ENCODE measurements at regions not wholly inside any gene's neighbourhood (a gene's known extent, or its start where the extent isn't known, plus 50 kb on each side); places are given as distances from the start of the nearest gene placed in this dataset.

- 100% methylated on average over 2 of the region's 3 CpGs for WGBS
- H3K23ac ChIP-seq (ENCODE audit: low read length in 2 of 2): no peak overlapping the region
Observed at GRCh38 chr4:3351997-3352396, 59.2 kb downstream of the RGS12 start.

GRCh38 chr4:3352505-3352904 lies 59.7 kb downstream of the RGS12 start:
- Histone ChIP-seq H3K4ac (ENCODE audit: low read depth in 1 of 2, low read length in 2 of 2) (no peak overlapping the region), H3K23ac (ENCODE audit: low read length in 2 of 2) (no peak overlapping the region), H2AK5ac (ENCODE audit: low read length, severe bottlenecking) (no peak overlapping the region), H3K4me1 (ENCODE audit: control insufficient read depth, insufficient read depth, low read depth, low read length) (no peaks in the 10 kb centered on the region), H3K18ac (ENCODE audit: low read depth in 1 of 2, low read length in 2 of 2) (no peak overlapping the region), H3K14ac (ENCODE audit: low read length in 2 of 2) (no peak overlapping the region), H4K91ac (ENCODE audit: low read length) (no peak overlapping the region), H2BK120ac (ENCODE audit: low read depth, low read length) (no peak overlapping the region), H3K27me3 (ENCODE audit: control insufficient read depth in 1 of 2, insufficient read depth in 1 of 2, low read length in 2 of 2) (no peaks in the 10 kb centered on the region), H3K9me3 (ENCODE audit: control insufficient read depth, low read length) (no peaks in the 10 kb centered on the region), H2BK12ac (ENCODE audit: low read length in 2 of 2) (no peak overlapping the region), H3K4me3 (ENCODE audit: insufficient read depth in 1 of 2, low read depth in 1 of 2, low read length in 2 of 2) (no peak overlapping the region), H3K9ac (ENCODE audit: low read length) (no peak overlapping the region), H3K36me3 (ENCODE audit: control insufficient read depth in 1 of 2, insufficient read depth in 2 of 2, low read depth in 1 of 2, low read length in 2 of 2) (no peaks in the 10 kb centered on the region), H2BK5ac (ENCODE audit: low read depth, low read length, poor library complexity, severe bottlenecking) (no peak overlapping the region), H2AFZ (ENCODE audit: low read depth, low read length) (no peak overlapping the region), H4K8ac (ENCODE audit: low read length) (no peak overlapping the region), H2BK15ac (ENCODE audit: low read depth, poor library complexity, severe bottlenecking) (no peak overlapping the region), H3K79me1 (replicated peaks; ENCODE audit: low read length, poor library complexity, severe bottlenecking) (peaks cover 32% of the 10 kb centered on the region), H3K27ac (ENCODE audit: low read length, poor library complexity, severe bottlenecking) (no peak overlapping the region), H3K4me2 (ENCODE audit: low read length, poor library complexity, severe bottlenecking) (no peak overlapping the region)
- no peak for DNase-seq
- 95% methylated on average over 4 of the region's 5 CpGs for WGBS

More at GRCh38 chr4:3351997-3352396, 59.2 kb downstream of the RGS12 start:
- Histone ChIP-seq H2AK5ac (ENCODE audit: low read length, severe bottlenecking) (no peak overlapping the region), H3K14ac (ENCODE audit: low read length in 2 of 2) (no peak overlapping the region), H3K27me3 (ENCODE audit: control insufficient read depth in 1 of 2, insufficient read depth in 1 of 2, low read length in 2 of 2) (no peaks in the 10 kb centered on the region), H3K9me3 (ENCODE audit: control insufficient read depth, low read length) (no peaks in the 10 kb centered on the region), H3K4ac (ENCODE audit: low read depth in 1 of 2, low read length in 2 of 2) (no peak overlapping the region), H2BK120ac (ENCODE audit: low read depth, low read length) (no peak overlapping the region), H2BK15ac (ENCODE audit: low read depth, poor library complexity, severe bottlenecking) (no peak overlapping the region), H3K4me1 (ENCODE audit: control insufficient read depth, insufficient read depth, low read depth, low read length) (no peaks in the 10 kb centered on the region), H2BK12ac (ENCODE audit: low read length in 2 of 2) (no peak overlapping the region), H4K91ac (ENCODE audit: low read length) (no peak overlapping the region), H3K18ac (ENCODE audit: low read depth in 1 of 2, low read length in 2 of 2) (no peak overlapping the region), H2BK5ac (ENCODE audit: low read depth, low read length, poor library complexity, severe bottlenecking) (no peak overlapping the region), H3K4me2 (ENCODE audit: low read length, poor library complexity, severe bottlenecking) (no peak overlapping the region), H3K4me3 (ENCODE audit: insufficient read depth in 1 of 2, low read depth in 1 of 2, low read length in 2 of 2) (no peak overlapping the region), H3K36me3 (ENCODE audit: control insufficient read depth in 1 of 2, insufficient read depth in 2 of 2, low read depth in 1 of 2, low read length in 2 of 2) (no peaks in the 10 kb centered on the region), H3K27ac (ENCODE audit: low read length, poor library complexity, severe bottlenecking) (no peak overlapping the region), H4K8ac (ENCODE audit: low read length) (no peak overlapping the region), H3K79me1 (replicated peaks; ENCODE audit: low read length, poor library complexity, severe bottlenecking) (peaks cover 32% of the 10 kb centered on the region), H2AFZ (ENCODE audit: low read depth, low read length) (no peak overlapping the region), H3K9ac (ENCODE audit: low read length) (no peak overlapping the region)
- no peak for DNase-seq

- Histone ChIP-seq H3K18ac (ENCODE audit: low read depth in 1 of 2, low read length in 2 of 2) (no peak overlapping the region), H3K27ac (ENCODE audit: low read length, poor library complexity, severe bottlenecking) (no peak overlapping the region), H4K8ac (ENCODE audit: low read length) (no peak overlapping the region), H2AFZ (ENCODE audit: low read depth, low read length) (no peak overlapping the region), H3K4ac (ENCODE audit: low read depth in 1 of 2, low read length in 2 of 2) (no peak overlapping the region), H3K79me1 (replicated peaks; ENCODE audit: low read length, poor library complexity, severe bottlenecking) (peaks cover 32% of the 10 kb centered on the region), H3K23ac (ENCODE audit: low read length in 2 of 2) (no peak overlapping the region), H3K14ac (ENCODE audit: low read length in 2 of 2) (no peak overlapping the region), H3K9me3 (ENCODE audit: control insufficient read depth, low read length) (no peaks in the 10 kb centered on the region), H3K9ac (ENCODE audit: low read length) (no peak overlapping the region), H3K36me3 (ENCODE audit: control insufficient read depth in 1 of 2, insufficient read depth in 2 of 2, low read depth in 1 of 2, low read length in 2 of 2) (no peaks in the 10 kb centered on the region), H3K4me3 (ENCODE audit: insufficient read depth in 1 of 2, low read depth in 1 of 2, low read length in 2 of 2) (no peak overlapping the region), H2BK12ac (ENCODE audit: low read length in 2 of 2) (no peak overlapping the region), H3K4me1 (ENCODE audit: control insufficient read depth, insufficient read depth, low read depth, low read length) (no peaks in the 10 kb centered on the region), H2BK15ac (ENCODE audit: low read depth, poor library complexity, severe bottlenecking) (no peak overlapping the region), H2AK5ac (ENCODE audit: low read length, severe bottlenecking) (no peak overlapping the region), H3K4me2 (ENCODE audit: low read length, poor library complexity, severe bottlenecking) (no peak overlapping the region), H2BK120ac (ENCODE audit: low read depth, low read length) (no peak overlapping the region), H4K91ac (ENCODE audit: low read length) (no peak overlapping the region), H3K27me3 (ENCODE audit: control insufficient read depth in 1 of 2, insufficient read depth in 1 of 2, low read length in 2 of 2) (no peaks in the 10 kb centered on the region), H2BK5ac (ENCODE audit: low read depth, low read length, poor library complexity, severe bottlenecking) (peak overlapping the region; percentile 3)
- DNase-seq: no peak
- 97% methylated on average over 14 of the region's 14 CpGs for WGBS
Observed at GRCh38 chr4:3352941-3353594, 60.2 kb downstream of the RGS12 start.

GRCh38 chr4:3353752-3354454 lies 61.1 kb downstream of the RGS12 start:
- no peaks in the 10 kb centered on the region for H3K36me3 ChIP-seq (ENCODE audit: control insufficient read depth in 1 of 2, insufficient read depth in 2 of 2, low read depth in 1 of 2, low read length in 2 of 2)
- no peaks in the 10 kb centered on the region for H3K27me3 ChIP-seq (ENCODE audit: control insufficient read depth in 1 of 2, insufficient read depth in 1 of 2, low read length in 2 of 2)
- no peak overlapping the region for H3K14ac ChIP-seq (ENCODE audit: low read length in 2 of 2)
- H3K23ac ChIP-seq (ENCODE audit: low read length in 2 of 2): no peak overlapping the region
- DNase-seq: no peak
- no peak overlapping the region for H2BK120ac ChIP-seq (ENCODE audit: low read depth, low read length)
- no peak overlapping the region for H2BK12ac ChIP-seq (ENCODE audit: low read length in 2 of 2)
- H3K4me2 ChIP-seq (ENCODE audit: low read length, poor library complexity, severe bottlenecking): no peak overlapping the region
- no peaks in the 10 kb centered on the region for H3K9me3 ChIP-seq (ENCODE audit: control insufficient read depth, low read length)
- no peak overlapping the region for H2BK15ac ChIP-seq (ENCODE audit: low read depth, poor library complexity, severe bottlenecking)
- H4K91ac ChIP-seq (ENCODE audit: low read length): no peak overlapping the region
- H4K8ac ChIP-seq (ENCODE audit: low read length): no peak overlapping the region
- no peaks in the 10 kb centered on the region for H3K4me1 ChIP-seq (ENCODE audit: control insufficient read depth, insufficient read depth, low read depth, low read length)
- H3K27ac ChIP-seq (ENCODE audit: low read length, poor library complexity, severe bottlenecking): no peak overlapping the region
- no peak overlapping the region for H3K9ac ChIP-seq (ENCODE audit: low read length)
- peaks cover 27% of the 10 kb centered on the region for H3K79me1 ChIP-seq (replicated peaks; ENCODE audit: low read length, poor library complexity, severe bottlenecking)
- no peak overlapping the region for H3K18ac ChIP-seq (ENCODE audit: low read depth in 1 of 2, low read length in 2 of 2)
- H3K4ac ChIP-seq (ENCODE audit: low read depth in 1 of 2, low read length in 2 of 2): no peak overlapping the region
- H2BK5ac ChIP-seq (ENCODE audit: low read depth, low read length, poor library complexity, severe bottlenecking): peak overlapping the region; percentile 3
- H3K4me3 ChIP-seq (ENCODE audit: insufficient read depth in 1 of 2, low read depth in 1 of 2, low read length in 2 of 2): no peak overlapping the region
- H2AK5ac ChIP-seq (ENCODE audit: low read length, severe bottlenecking): no peak overlapping the region
- no peak overlapping the region for H2AFZ ChIP-seq (ENCODE audit: low read depth, low read length)
- 93% methylated on average over 2 of the region's 4 CpGs for WGBS

All from mesenchymal stem cell (in vitro differentiated cells and primary cell).